Left lung (tissue), 4 donors: ENCODE measurements at regions not wholly inside any gene's neighbourhood (a gene's known extent, or its start where the extent isn't known, plus 50 kb on each side); places are given as distances from the start of the nearest gene placed in this dataset.

Experiments
- ATAC-seq: fragments of 200-7000 bp; cut with Tn5 transposase; one replicate; pipeline ENCODE4 v1.9.1; 2020; ENCODE audit warnings: moderate library complexity
- DNase-seq, 4 donors: peaks; one replicate each; pipeline ENCODE4 v3.0.0-alpha.2; 2013 to 2020
- H3K27ac ChIP-seq, 2 donors: fragments of 200-600 bp; sonication (generic) in 1 of 2; one replicate each; pipeline versions ENCODE4 v1.5.0 to v1.8.0; 2020 to 2021
- H3K27me3 ChIP-seq, 2 donors: fragments of 200-600 bp; sonication (generic) in 1 of 2; one replicate each; pipeline versions ENCODE4 v1.5.0 to v1.8.0; 2020 to 2021
- H3K36me3 ChIP-seq, 2 donors: fragments of 200-600 bp; sonication (generic) in 1 of 2; one replicate each; pipeline versions ENCODE4 v1.5.0 to v1.8.0; 2020 to 2021
- H3K4me1 ChIP-seq, 2 donors: fragments of 200-600 bp; one replicate each; pipeline ENCODE4 v1.8.0; 2021
- H3K4me3 ChIP-seq, 2 donors: fragments of 200-600 bp; sonication (generic) in 1 of 2; one replicate each; pipeline versions ENCODE4 v1.5.0 to v1.8.0; 2020 to 2021; ENCODE audit warnings: mild to moderate bottlenecking in 1 of 2
- H3K9me3 ChIP-seq, 2 donors: fragments of 200-600 bp; sonication (generic) in 1 of 2; one replicate each; pipeline versions ENCODE4 v1.5.0 to v1.8.0; 2020 to 2021
- intact Hi-C, 2 donors: fragments of 100-400 bp; cut with DNase I; formaldehyde crosslinking; loops; one replicate each; pipeline versions ENCODE4 v1.11.2 to v1.14.2; 2022
- TF ChIP-seq, protein P1 (sequence below), 2 donors: fragments of 200-600 bp; sonication (generic) in 1 of 2; IDR thresholded peaks; one replicate each; pipeline versions ENCODE4 v1.5.0 to v1.8.0; 2021; ENCODE audit warnings: antibody characterized with exemption in 2 of 2
- donor health status: DM: no; HTN: yes; CAD: no.
- donor health status: DM: no; HTN: no; CAD: no.

GRCh38 chr1:119191325-119191724, 50.9 kb upstream of the WARS2 start:
- H3K27me3 ChIP-seq: no peaks in the 10 kb centered on the region
- DNase-seq (no peak), ATAC-seq (no peak)
- H3K9me3 ChIP-seq: peaks cover 0 to 10% of the 10 kb centered on the region in 2 donors
- H3K4me3 ChIP-seq: no peak overlapping the region
- H3K4me1 ChIP-seq: no peaks in the 10 kb centered on the region
- peaks cover 0 to 3% of the 10 kb centered on the region in 2 donors for H3K36me3 ChIP-seq
- intact Hi-C loops: no loop called here
- TF ChIP-seq, protein P1, sequence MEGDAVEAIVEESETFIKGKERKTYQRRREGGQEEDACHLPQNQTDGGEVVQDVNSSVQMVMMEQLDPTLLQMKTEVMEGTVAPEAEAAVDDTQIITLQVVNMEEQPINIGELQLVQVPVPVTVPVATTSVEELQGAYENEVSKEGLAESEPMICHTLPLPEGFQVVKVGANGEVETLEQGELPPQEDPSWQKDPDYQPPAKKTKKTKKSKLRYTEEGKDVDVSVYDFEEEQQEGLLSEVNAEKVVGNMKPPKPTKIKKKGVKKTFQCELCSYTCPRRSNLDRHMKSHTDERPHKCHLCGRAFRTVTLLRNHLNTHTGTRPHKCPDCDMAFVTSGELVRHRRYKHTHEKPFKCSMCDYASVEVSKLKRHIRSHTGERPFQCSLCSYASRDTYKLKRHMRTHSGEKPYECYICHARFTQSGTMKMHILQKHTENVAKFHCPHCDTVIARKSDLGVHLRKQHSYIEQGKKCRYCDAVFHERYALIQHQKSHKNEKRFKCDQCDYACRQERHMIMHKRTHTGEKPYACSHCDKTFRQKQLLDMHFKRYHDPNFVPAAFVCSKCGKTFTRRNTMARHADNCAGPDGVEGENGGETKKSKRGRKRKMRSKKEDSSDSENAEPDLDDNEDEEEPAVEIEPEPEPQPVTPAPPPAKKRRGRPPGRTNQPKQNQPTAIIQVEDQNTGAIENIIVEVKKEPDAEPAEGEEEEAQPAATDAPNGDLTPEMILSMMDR (IDR thresholded peaks at IDR 0.05): no peak
- H3K27ac ChIP-seq: no peak overlapping the region

GRCh38 chr1:119204197-119204960, 63.9 kb upstream of the WARS2 start:
- Histone ChIP-seq H3K9me3 (peaks cover 0 to 13% of the 10 kb centered on the region in 2 donors), H3K4me3 (no peak overlapping the region), H3K27ac (no peak overlapping the region), H3K4me1 (no peaks in the 10 kb centered on the region), H3K36me3 (no peaks in the 10 kb centered on the region), H3K27me3 (no peaks in the 10 kb centered on the region)
- DNase-seq: no peak
- TF ChIP-seq, protein P1 (IDR thresholded peaks at IDR 0.05): no peak
- no peak for ATAC-seq
- intact Hi-C loops: no loop called here

- DNase-seq (no peak), ATAC-seq (no peak)
- Histone ChIP-seq H3K4me1 (no peaks in the 10 kb centered on the region), H3K4me3 (no peak overlapping the region), H3K27me3 (no peaks in the 10 kb centered on the region), H3K9me3 (peaks cover 0 to 10% of the 10 kb centered on the region in 2 donors), H3K27ac (no peak overlapping the region), H3K36me3 (no peaks in the 10 kb centered on the region)
- TF ChIP-seq, protein P1 (IDR thresholded peaks at IDR 0.05): no peak
- intact Hi-C loops: no loop called here
Observed at GRCh38 chr1:119204961-119205357, 64.5 kb upstream of the WARS2 start.

DNA sequence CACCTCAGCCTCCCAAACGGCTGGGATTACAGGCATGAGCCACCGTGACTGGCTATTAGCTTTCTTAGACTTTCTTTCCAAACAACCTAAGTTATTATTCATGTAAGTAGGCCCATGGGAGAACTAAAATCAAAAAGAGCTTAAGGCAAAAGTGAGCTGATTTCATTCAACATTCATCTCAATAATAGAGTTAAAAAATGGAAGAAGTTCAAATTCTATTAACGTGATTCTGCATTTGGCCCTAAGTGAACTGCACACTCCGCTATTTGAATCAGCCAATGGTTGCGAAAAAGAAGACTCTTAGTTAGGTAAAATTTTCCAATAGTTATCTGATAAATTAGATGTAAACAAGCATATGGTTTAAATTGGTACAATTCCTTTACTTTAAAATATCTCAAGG, 68.6 kb upstream of the WARS2 start:
- no peaks in the 10 kb centered on the region for H3K9me3 ChIP-seq
- intact Hi-C loops: no loop called here
- ATAC-seq: no peak

GRCh38 chr1:119209596-119210295, 69.3 kb upstream of the WARS2 start:
- intact Hi-C loops: no loop called here
- Histone ChIP-seq H3K9me3 (no peaks in the 10 kb centered on the region), H3K4me1 (no peaks in the 10 kb centered on the region), H3K27me3 (no peaks in the 10 kb centered on the region), H3K27ac (no peak overlapping the region), H3K4me3 (no peak overlapping the region), H3K36me3 (no peaks in the 10 kb centered on the region)
- ATAC-seq (no peak), DNase-seq (no peak)
- TF ChIP-seq, protein P1 (IDR thresholded peaks at IDR 0.05): no peak

More for the DNA sequence above, 68.6 kb upstream of the WARS2 start:
- H3K36me3 ChIP-seq: no peaks in the 10 kb centered on the region
- DNase-seq: no peak
- no peaks in the 10 kb centered on the region for H3K27me3 ChIP-seq
- no peaks in the 10 kb centered on the region for H3K4me1 ChIP-seq
- TF ChIP-seq, protein P1 (IDR thresholded peaks at IDR 0.05): no peak
- no peak overlapping the region for H3K4me3 ChIP-seq
- no peak overlapping the region for H3K27ac ChIP-seq
